K562 (cell line): ENCODE measurements at regions not wholly inside any gene's neighbourhood (a gene's known extent, or its start where the extent isn't known, plus 50 kb on each side); places are given as distances from the start of the nearest gene placed in this dataset.

ENCODE experiments used
- ATAC-seq: fragments of 200-7000 bp; cut with Tn5 transposase; 3 replicates; pipeline ENCODE4 v1.9.1; 2020; ENCODE audit warnings: moderate library complexity
- BruUV-seq: library from RNA; stranded (reverse); fragments of 400-500 nt; replicated peaks from 2 replicates; lab custom pipeline; 2021; lab: Mats Ljungman, UMichigan
- CTCF ChIA-PET: fragments of 300-600 bp; formaldehyde crosslinking; extraction: SDS; loops from one replicate; lab custom pipeline; 2021; ENCODE audit warnings: low intra/inter-chr PET ratio; lab: Yijun Ruan, JAX
- POLR2A ChIA-PET: fragments of 300-600, 350-650 bp; sonication (Branson Sonifier 250); formaldehyde crosslinking; extraction: SDS; loops from one replicate; lab custom pipeline; 2021; ENCODE audit warnings: antibody characterized with exemption, inconsistent platforms; lab: Yijun Ruan, JAX
- DNase-seq, 4 experiments: peaks; one replicate each; pipeline versions ENCODE4 v3.0.0 to v3.0.0-alpha.2; 2011 to 2018; ENCODE audit warnings: low spot score in 3 of 4, mixed read lengths in 3 of 4; ENCODE audit errors: extremely low read depth in 1 of 4
- FAIRE-seq: peaks from 2 replicates; lab custom pipeline; 2011; peaks lifted over from hg19 to GRCh38; lab: Jason Lieb, UNC
- H2AFZ ChIP-seq: 2 replicates; pipeline ENCODE4 v1.6.0; 2011; ENCODE audit warnings: low read depth, low read length, control low read depth, inconsistent platforms
- H3K27ac ChIP-seq: fragments of 200-600 bp; 3 replicates; pipeline ENCODE4 v1.8.0; 2011; ENCODE audit warnings: low read depth, mild to moderate bottlenecking, control low read depth, inconsistent platforms, low read length, moderate library complexity, mixed read lengths; ENCODE audit errors: extremely low read depth
- H3K27me3 ChIP-seq, 2 experiments: fragments of 300-600 bp in 1 of 2; 2 replicates in 1 of 2; 3 replicates in 1 of 2; pipeline versions ENCODE4 v1.6.0 to v1.8.0; 2011; ENCODE audit warnings: inconsistent platforms in 2 of 2, low read length in 2 of 2, mild to moderate bottlenecking in 1 of 2, mixed read lengths in 1 of 2, moderate library complexity in 1 of 2; ENCODE audit not compliant: control insufficient read depth in 2 of 2, insufficient read depth in 2 of 2
- H3K36me3 ChIP-seq: fragments of 300-600 bp; 3 replicates; pipeline ENCODE4 v1.8.0; 2011; ENCODE audit warnings: mild to moderate bottlenecking, low read length, inconsistent platforms; ENCODE audit not compliant: control insufficient read depth, insufficient read depth
- H3K4me1 ChIP-seq, 2 experiments: fragments of 200-600 bp in 1 of 2; replicated peaks in 1 of 2; 2 replicates in 1 of 2; 3 replicates in 1 of 2; pipeline versions ENCODE4 v1.5.1 to v1.8.0; 2011; ENCODE audit warnings: inconsistent platforms in 2 of 2, low read length in 2 of 2, mild to moderate bottlenecking in 1 of 2, mixed read lengths in 1 of 2, moderate library complexity in 1 of 2; ENCODE audit not compliant: control insufficient read depth in 2 of 2, insufficient read depth in 2 of 2
- H3K4me2 ChIP-seq: 2 replicates; pipeline ENCODE4 v1.6.1; 2011; ENCODE audit warnings: low read length, control low read depth, inconsistent platforms, mixed read lengths; ENCODE audit not compliant: insufficient read depth
- H3K4me3 ChIP-seq: fragments of 200-600 bp; sonication (generic), shearing (Covaris generic); 2 replicates; pipeline ENCODE4 v1.5.1; 2016; ENCODE audit warnings: control low read depth, inconsistent platforms
- H3K79me2 ChIP-seq: fragments of 200-600 bp; 3 replicates; pipeline ENCODE4 v1.8.0; 2011; ENCODE audit warnings: low read length, inconsistent platforms; ENCODE audit not compliant: control insufficient read depth, insufficient read depth
- H3K9ac ChIP-seq, 2 experiments: 2 replicates each; pipeline versions ENCODE4 v1.6.0 to v1.6.1; 2011; ENCODE audit warnings: low read depth in 2 of 2, low read length in 2 of 2, control low read depth in 1 of 2, inconsistent platforms in 1 of 2, mild to moderate bottlenecking in 1 of 2, mixed read lengths in 1 of 2; ENCODE audit not compliant: insufficient read depth in 1 of 2
- H3K9me1 ChIP-seq: one replicate; pipeline ENCODE4 v1.6.0; 2011; ENCODE audit warnings: inconsistent platforms, mild to moderate bottlenecking, low read length, moderate library complexity; ENCODE audit not compliant: control insufficient read depth, insufficient read depth
- H3K9me3 ChIP-seq: replicated peaks from 2 replicates; pipeline ENCODE4 v1.5.1; 2011; ENCODE audit warnings: low read depth, low read length, inconsistent platforms; ENCODE audit not compliant: control insufficient read depth, insufficient read depth
- H4K20me1 ChIP-seq: replicated peaks from 2 replicates; pipeline ENCODE4 v1.6.1; 2011; ENCODE audit warnings: low read length, inconsistent platforms, mixed read lengths; ENCODE audit not compliant: control insufficient read depth, insufficient read depth
- CCAR2 ChIP-seq: fragments of 200-400 bp; formaldehyde crosslinking; IDR thresholded peaks from 2 replicates; pipeline ENCODE4 v1.6.1; 2017; ENCODE audit warnings: mild to moderate bottlenecking, low read depth, low read length
- NCOA6 ChIP-seq: fragments of 450-650 bp; IDR thresholded peaks from 2 replicates; pipeline ENCODE4 v1.6.1; 2017; ENCODE audit warnings: mild to moderate bottlenecking
- RBM25 ChIP-seq: fragments of 200-400 bp; formaldehyde crosslinking; IDR thresholded peaks from 2 replicates; pipeline ENCODE4 v1.6.1; 2018; ENCODE audit warnings: low read length, low read depth, moderate library complexity; ENCODE audit not compliant: severe bottlenecking
- RUNX1 ChIP-seq: sonication (generic); IDR thresholded peaks from 2 replicates; pipeline ENCODE4 v1.6.1; 2016; ENCODE audit warnings: antibody characterized with exemption, low read depth
- SAFB ChIP-seq: fragments of 200-400 bp; formaldehyde crosslinking; IDR thresholded peaks from 2 replicates; pipeline ENCODE4 v1.6.1; 2017; ENCODE audit warnings: low read depth, low read length, borderline replicate concordance
- ZNF184 ChIP-seq: sonication (generic); formaldehyde crosslinking; IDR thresholded peaks from 2 replicates; pipeline ENCODE4 v1.5.0; 2020; ENCODE audit warnings: missing genetic modification reagents
- ZSCAN29 ChIP-seq: fragments of 450-650 bp; IDR thresholded peaks from 2 replicates; pipeline ENCODE4 v1.6.1; 2017
- WGBS: fragments of 100-300 bp; shearing (Covaris generic); methylation state at CpG from one replicate; pipeline ENCODE4 v1.1.6; 2016; ENCODE audit warnings: low coverage, mixed read lengths; ENCODE audit not compliant: insufficient coverage; ENCODE audit errors: missing lambda C conversion rate; 5-methylcytosine and 5-hydroxymethylcytosine counted together
- in situ Hi-C: fragments of 300-500 bp; cut with MboI; formaldehyde crosslinking; loops from 4 replicates; pipeline ENCODE4 v1.15.0; 2018; ENCODE audit warnings: inconsistent platforms, mixed read lengths
- intact Hi-C: fragments of 100-400 bp; cut with micrococcal nuclease; formaldehyde crosslinking; loops from 2 replicates; pipeline ENCODE4 v1.14.2; 2022
- TF ChIP-seq, protein P1 (sequence below): sonication (generic); formaldehyde crosslinking; IDR thresholded peaks from 2 replicates; pipeline ENCODE4 v1.8.0; 2022; ENCODE audit warnings: mild to moderate bottlenecking, missing genetic modification reagents, borderline replicate concordance
- TF ChIP-seq, protein P2 (sequence below), 2 experiments: IDR thresholded peaks in 1 of 2; conservative IDR thresholded peaks in 1 of 2; 2 replicates each; pipeline ENCODE4 v1.6.1; 2016; ENCODE audit warnings: low read depth in 2 of 2, mild to moderate bottlenecking in 1 of 2, missing compliant biosample characterization in 1 of 2, missing genetic modification characterization in 1 of 2, moderate library complexity in 1 of 2
- TF ChIP-seq, protein P3 (sequence below): fragments of 250-450 bp; sonication (Bioruptor Pico); IDR thresholded peaks from 2 replicates; pipeline ENCODE4 v1.5.0; 2020; ENCODE audit warnings: mild to moderate bottlenecking
- TF ChIP-seq, protein P4 (sequence below): fragments of 250-450 bp; sonication (Bioruptor Pico); IDR thresholded peaks from 2 replicates; pipeline ENCODE4 v1.5.1; 2021; ENCODE audit warnings: mild to moderate bottlenecking
- TF ChIP-seq, protein P5 (sequence below), 2 experiments: fragments of 450-650 bp in 1 of 2; sonication (generic) in 1 of 2; formaldehyde crosslinking in 1 of 2; IDR thresholded peaks in 1 of 2; conservative IDR thresholded peaks in 1 of 2; 2 replicates each; pipeline versions ENCODE4 v1.6.1 to v1.8.1; 2016 to 2023; ENCODE audit warnings: mild to moderate bottlenecking in 2 of 2, moderate library complexity in 2 of 2, inconsistent platforms in 1 of 2, missing genetic modification reagents in 1 of 2

DNA sequence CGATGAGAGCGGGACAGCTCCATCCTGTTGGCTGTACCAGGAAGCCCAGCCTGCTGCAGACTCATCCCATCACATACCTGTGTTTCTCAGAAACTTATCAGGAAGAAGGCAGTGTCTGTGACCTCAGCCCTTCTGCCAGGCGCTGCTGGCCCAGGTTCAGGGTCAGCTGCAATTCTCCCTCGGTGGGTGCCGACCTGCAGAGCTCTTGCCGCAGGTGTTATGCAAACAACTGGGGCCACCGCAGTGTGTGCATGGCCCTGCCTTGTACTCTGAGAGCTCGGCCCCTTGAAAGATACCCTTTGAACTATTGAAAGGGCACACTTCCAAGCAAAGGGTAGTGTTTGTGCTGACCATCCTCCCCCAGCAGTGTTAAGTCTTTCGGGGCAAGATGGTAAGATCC lies 322.2 kb upstream of the DIO3 start (continued):
- no peak for TF ChIP-seq ZNF184 (CRISPR knock-in tag)
- TF ChIP-seq, protein P1, sequence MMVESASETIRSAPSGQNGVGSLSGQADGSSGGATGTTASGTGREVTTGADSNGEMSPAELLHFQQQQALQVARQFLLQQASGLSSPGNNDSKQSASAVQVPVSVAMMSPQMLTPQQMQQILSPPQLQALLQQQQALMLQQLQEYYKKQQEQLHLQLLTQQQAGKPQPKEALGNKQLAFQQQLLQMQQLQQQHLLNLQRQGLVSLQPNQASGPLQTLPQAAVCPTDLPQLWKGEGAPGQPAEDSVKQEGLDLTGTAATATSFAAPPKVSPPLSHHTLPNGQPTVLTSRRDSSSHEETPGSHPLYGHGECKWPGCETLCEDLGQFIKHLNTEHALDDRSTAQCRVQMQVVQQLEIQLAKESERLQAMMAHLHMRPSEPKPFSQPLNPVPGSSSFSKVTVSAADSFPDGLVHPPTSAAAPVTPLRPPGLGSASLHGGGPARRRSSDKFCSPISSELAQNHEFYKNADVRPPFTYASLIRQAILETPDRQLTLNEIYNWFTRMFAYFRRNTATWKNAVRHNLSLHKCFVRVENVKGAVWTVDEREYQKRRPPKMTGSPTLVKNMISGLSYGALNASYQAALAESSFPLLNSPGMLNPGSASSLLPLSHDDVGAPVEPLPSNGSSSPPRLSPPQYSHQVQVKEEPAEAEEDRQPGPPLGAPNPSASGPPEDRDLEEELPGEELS (CRISPR knock-in tag): no peak

DNA sequence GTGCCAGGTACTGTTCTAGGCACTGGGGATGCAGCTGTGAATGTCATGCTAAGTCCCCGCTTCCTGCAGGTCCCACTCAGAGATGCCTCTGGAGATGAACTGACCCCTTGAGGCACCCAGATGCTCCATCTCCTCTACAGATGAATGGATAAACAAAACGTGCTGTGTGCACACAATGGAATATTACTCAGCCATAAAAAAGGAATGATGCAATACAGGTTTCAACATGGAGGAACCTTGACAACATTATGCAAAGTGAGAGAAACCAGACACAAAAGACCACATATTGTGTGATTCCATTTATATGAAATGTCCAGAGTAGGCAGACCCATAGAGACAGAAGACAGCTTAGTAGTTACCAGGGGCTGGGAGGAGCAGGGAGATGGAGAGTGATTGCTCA lies 320.1 kb upstream of the DIO3 start:
- H4K20me1 ChIP-seq: no peaks in the 10 kb centered on the region
- no peak overlapping the region for H2AFZ ChIP-seq
- ATAC-seq (no peak), FAIRE-seq (no peak), DNase-seq (no peak)
- in situ Hi-C loops: no loop called here
- H3K27me3 ChIP-seq: peaks cover 2 to 48% of the 10 kb centered on the region in 2 experiments; a peak in 2 of 5 replicates
- intact Hi-C loops: no loop called here
- ChIA-PET POLR2A (no interaction called here), CTCF (no interaction called here)
- no peak overlapping the region for H3K4me2 ChIP-seq
- H3K27ac ChIP-seq: no peak overlapping the region
- no peaks in the 10 kb centered on the region for H3K4me1 ChIP-seq
- H3K9me3 ChIP-seq: no peaks in the 10 kb centered on the region
- H3K79me2 ChIP-seq: no peaks in the 10 kb centered on the region
- BruUV-seq: no TSS peak
- 7% methylated on average over 2 of the region's 2 CpGs for WGBS
- no peak overlapping the region for H3K4me3 ChIP-seq
- no peaks in the 10 kb centered on the region for H3K9me1 ChIP-seq
- no peak overlapping the region for H3K9ac ChIP-seq
- H3K36me3 ChIP-seq: no peaks in the 10 kb centered on the region
- TF ChIP-seq NCOA6 (no peak), RUNX1 (no peak), SAFB (no peak), RBM25 (peak; percentile 50), CCAR2 (no peak), ZSCAN29 (no peak)
- TF ChIP-seq, protein P2, sequence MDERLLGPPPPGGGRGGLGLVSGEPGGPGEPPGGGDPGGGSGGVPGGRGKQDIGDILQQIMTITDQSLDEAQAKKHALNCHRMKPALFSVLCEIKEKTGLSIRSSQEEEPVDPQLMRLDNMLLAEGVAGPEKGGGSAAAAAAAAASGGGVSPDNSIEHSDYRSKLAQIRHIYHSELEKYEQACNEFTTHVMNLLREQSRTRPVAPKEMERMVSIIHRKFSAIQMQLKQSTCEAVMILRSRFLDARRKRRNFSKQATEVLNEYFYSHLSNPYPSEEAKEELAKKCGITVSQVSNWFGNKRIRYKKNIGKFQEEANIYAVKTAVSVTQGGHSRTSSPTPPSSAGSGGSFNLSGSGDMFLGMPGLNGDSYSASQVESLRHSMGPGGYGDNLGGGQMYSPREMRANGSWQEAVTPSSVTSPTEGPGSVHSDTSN (CRISPR knock-in tag; IDR thresholded peaks at IDR 0.05; ENCODE audit: low read depth): no peak
- TF ChIP-seq, protein P2 (tag; conservative IDR thresholded peaks at IDR 0.05; ENCODE audit: low read depth): no peak
- TF ChIP-seq, protein P3, sequence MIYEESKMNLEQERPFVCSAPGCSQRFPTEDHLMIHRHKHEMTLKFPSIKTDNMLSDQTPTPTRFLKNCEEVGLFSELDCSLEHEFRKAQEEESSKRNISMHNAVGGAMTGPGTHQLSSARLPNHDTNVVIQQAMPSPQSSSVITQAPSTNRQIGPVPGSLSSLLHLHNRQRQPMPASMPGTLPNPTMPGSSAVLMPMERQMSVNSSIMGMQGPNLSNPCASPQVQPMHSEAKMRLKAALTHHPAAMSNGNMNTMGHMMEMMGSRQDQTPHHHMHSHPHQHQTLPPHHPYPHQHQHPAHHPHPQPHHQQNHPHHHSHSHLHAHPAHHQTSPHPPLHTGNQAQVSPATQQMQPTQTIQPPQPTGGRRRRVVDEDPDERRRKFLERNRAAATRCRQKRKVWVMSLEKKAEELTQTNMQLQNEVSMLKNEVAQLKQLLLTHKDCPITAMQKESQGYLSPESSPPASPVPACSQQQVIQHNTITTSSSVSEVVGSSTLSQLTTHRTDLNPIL (CRISPR knock-in tag): no peak
- TF ChIP-seq, protein P4, sequence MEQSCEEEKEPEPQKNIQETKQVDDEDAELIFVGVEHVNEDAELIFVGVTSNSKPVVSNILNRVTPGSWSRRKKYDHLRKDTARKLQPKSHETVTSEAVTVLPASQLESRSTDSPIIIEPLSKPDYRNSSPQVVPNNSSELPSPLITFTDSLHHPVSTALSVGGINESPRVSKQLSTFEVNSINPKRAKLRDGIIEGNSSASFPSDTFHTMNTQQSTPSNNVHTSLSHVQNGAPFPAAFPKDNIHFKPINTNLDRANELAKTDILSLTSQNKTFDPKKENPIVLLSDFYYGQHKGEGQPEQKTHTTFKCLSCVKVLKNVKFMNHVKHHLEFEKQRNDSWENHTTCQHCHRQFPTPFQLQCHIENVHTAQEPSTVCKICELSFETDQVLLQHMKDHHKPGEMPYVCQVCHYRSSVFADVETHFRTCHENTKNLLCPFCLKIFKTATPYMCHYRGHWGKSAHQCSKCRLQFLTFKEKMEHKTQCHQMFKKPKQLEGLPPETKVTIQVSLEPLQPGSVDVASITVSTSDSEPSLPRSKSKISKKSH (CRISPR knock-in tag): no peak
- TF ChIP-seq, protein P5, sequence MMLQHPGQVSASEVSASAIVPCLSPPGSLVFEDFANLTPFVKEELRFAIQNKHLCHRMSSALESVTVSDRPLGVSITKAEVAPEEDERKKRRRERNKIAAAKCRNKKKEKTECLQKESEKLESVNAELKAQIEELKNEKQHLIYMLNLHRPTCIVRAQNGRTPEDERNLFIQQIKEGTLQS (IDR thresholded peaks at IDR 0.05): peak; percentile 41
- TF ChIP-seq, protein P5 (CRISPR knock-in tag; conservative IDR thresholded peaks at IDR 0.05): no peak
